ENCODE measurements at regions not wholly inside any gene's neighbourhood (a gene's known extent, or its start where the extent isn't known, plus 50 kb on each side); places are given as distances from the start of the nearest gene placed in this dataset.

GRCh38 chr6:40909811-40910210 lies 129.2 kb downstream of the UNC5CL start:
- H3K9me3 ChIP-seq (replicated peaks in 1 of 2; ENCODE audit: control insufficient read depth in 2 of 2, insufficient read depth in 1 of 2, low read depth in 1 of 2, low read length in 2 of 2) = no peaks in the 10 kb centered on the region
- H3K4ac ChIP-seq (ENCODE audit: low read length) = no peak overlapping the region
- H2AK5ac ChIP-seq (ENCODE audit: low read depth, low read length) = no peak overlapping the region
- no peak overlapping the region for H3K18ac ChIP-seq (ENCODE audit: low read length)
- no peaks in the 10 kb centered on the region for H3K4me1 ChIP-seq (ENCODE audit: control insufficient read depth in 2 of 2, insufficient read depth in 1 of 2, low read depth in 1 of 2, low read length in 2 of 2)
- H4K8ac ChIP-seq (ENCODE audit: low read depth, low read length) = no peak overlapping the region
- H3K27me3 ChIP-seq (ENCODE audit: control insufficient read depth in 3 of 3, insufficient read depth in 3 of 3, low read depth in 1 of 3, low read length in 3 of 3) = peaks cover 0 to 2% (median 0%) of the 10 kb centered on the region in 3 experiments
- H2BK5ac ChIP-seq (ENCODE audit: low read length) = no peak overlapping the region
- no peak overlapping the region for H2AFZ ChIP-seq (ENCODE audit: low read length)
- H2BK120ac ChIP-seq (ENCODE audit: low read depth, low read length) = no peak overlapping the region
- WGBS, 2 donors (ENCODE audit: extremely low coverage in 2 of 2, insufficient read length in 2 of 2, insufficient replicate concordance in 1 of 2) = no CpG with 5 or more reads among the region's 1 CpG
- H4K91ac ChIP-seq (ENCODE audit: low read depth, low read length, poor library complexity) = no peak overlapping the region
- H2BK15ac ChIP-seq (ENCODE audit: low read length) = no peak overlapping the region
- no peak overlapping the region for H2BK12ac ChIP-seq (ENCODE audit: low read length)
- no peak overlapping the region for H3K4me3 ChIP-seq (ENCODE audit: low read length in 2 of 2)
- no peak overlapping the region for H3K27ac ChIP-seq (replicated peaks; ENCODE audit: low read length)
- no peak overlapping the region for H3K4me2 ChIP-seq (ENCODE audit: insufficient read depth, low read length, poor library complexity, severe bottlenecking)
- H3K36me3 ChIP-seq (replicated peaks in 1 of 2; ENCODE audit: control insufficient read depth in 2 of 2, insufficient read depth in 2 of 2, low read length in 2 of 2) = no peaks in the 10 kb centered on the region
- no peak overlapping the region for H3K9ac ChIP-seq (ENCODE audit: low read depth, low read length, poor library complexity)
- no peak for DNase-seq (ENCODE audit: low spot score)
- H3K23ac ChIP-seq (ENCODE audit: low read depth, low read length, poor library complexity) = no peak overlapping the region
- H3K14ac ChIP-seq (ENCODE audit: low read length) = no peak overlapping the region
- no peaks in the 10 kb centered on the region for H3K79me1 ChIP-seq (ENCODE audit: low read depth, low read length)

GRCh38 chr6:40907198-40907701 lies 131.8 kb downstream of the UNC5CL start:
- no peaks in the 10 kb centered on the region for H3K79me1 ChIP-seq (ENCODE audit: low read depth, low read length)
- H3K4me3 ChIP-seq (ENCODE audit: low read length in 2 of 2) = no peak overlapping the region
- WGBS, 2 donors (ENCODE audit: extremely low coverage in 2 of 2, insufficient read length in 2 of 2, insufficient replicate concordance in 1 of 2) = no CpG with 5 or more reads among the region's 4 CpGs
- H2AK5ac ChIP-seq (ENCODE audit: low read depth, low read length) = no peak overlapping the region
- H3K36me3 ChIP-seq (replicated peaks in 1 of 2; ENCODE audit: control insufficient read depth in 2 of 2, insufficient read depth in 2 of 2, low read length in 2 of 2) = no peaks in the 10 kb centered on the region
- no peak overlapping the region for H2AFZ ChIP-seq (ENCODE audit: low read length)
- no peak overlapping the region for H3K23ac ChIP-seq (ENCODE audit: low read depth, low read length, poor library complexity)
- H3K4ac ChIP-seq (ENCODE audit: low read length) = no peak overlapping the region
- no peak overlapping the region for H4K91ac ChIP-seq (ENCODE audit: low read depth, low read length, poor library complexity)
- H3K4me1 ChIP-seq (ENCODE audit: control insufficient read depth in 2 of 2, insufficient read depth in 1 of 2, low read depth in 1 of 2, low read length in 2 of 2) = no peaks in the 10 kb centered on the region
- no peak overlapping the region for H2BK5ac ChIP-seq (ENCODE audit: low read length)
- H4K8ac ChIP-seq (ENCODE audit: low read depth, low read length) = no peak overlapping the region
- no peak for DNase-seq (ENCODE audit: low spot score)
- no peak overlapping the region for H3K14ac ChIP-seq (ENCODE audit: low read length)
- H2BK15ac ChIP-seq (ENCODE audit: low read length) = no peak overlapping the region
- no peaks in the 10 kb centered on the region for H3K9me3 ChIP-seq (replicated peaks in 1 of 2; ENCODE audit: control insufficient read depth in 2 of 2, insufficient read depth in 1 of 2, low read depth in 1 of 2, low read length in 2 of 2)
- H3K9ac ChIP-seq (ENCODE audit: low read depth, low read length, poor library complexity) = no peak overlapping the region
- no peak overlapping the region for H3K4me2 ChIP-seq (ENCODE audit: insufficient read depth, low read length, poor library complexity, severe bottlenecking)
- H3K27ac ChIP-seq (replicated peaks; ENCODE audit: low read length) = no peak overlapping the region
- no peak overlapping the region for H3K18ac ChIP-seq (ENCODE audit: low read length)
- no peak overlapping the region for H2BK12ac ChIP-seq (ENCODE audit: low read length)
- no peak overlapping the region for H2BK120ac ChIP-seq (ENCODE audit: low read depth, low read length)
- peaks cover 0 to 2% (median 0%) of the 10 kb centered on the region in 3 experiments for H3K27me3 ChIP-seq (ENCODE audit: control insufficient read depth in 3 of 3, insufficient read depth in 3 of 3, low read depth in 1 of 3, low read length in 3 of 3)

GRCh38 chr6:40906759-40907158 lies 132.3 kb downstream of the UNC5CL start:
- Histone ChIP-seq H3K4me3 (ENCODE audit: low read length in 2 of 2) (no peak overlapping the region), H3K4me1 (ENCODE audit: control insufficient read depth in 2 of 2, insufficient read depth in 1 of 2, low read depth in 1 of 2, low read length in 2 of 2) (no peaks in the 10 kb centered on the region), H3K4me2 (ENCODE audit: insufficient read depth, low read length, poor library complexity, severe bottlenecking) (no peak overlapping the region), H3K4ac (ENCODE audit: low read length) (no peak overlapping the region), H3K27ac (replicated peaks; ENCODE audit: low read length) (no peak overlapping the region), H2AK5ac (ENCODE audit: low read depth, low read length) (no peak overlapping the region), H3K18ac (ENCODE audit: low read length) (no peak overlapping the region), H3K36me3 (replicated peaks in 1 of 2; ENCODE audit: control insufficient read depth in 2 of 2, insufficient read depth in 2 of 2, low read length in 2 of 2) (no peaks in the 10 kb centered on the region), H2BK5ac (ENCODE audit: low read length) (no peak overlapping the region), H2BK12ac (ENCODE audit: low read length) (no peak overlapping the region), H3K27me3 (ENCODE audit: control insufficient read depth in 3 of 3, insufficient read depth in 3 of 3, low read depth in 1 of 3, low read length in 3 of 3) (peaks cover 0 to 2% (median 0%) of the 10 kb centered on the region in 3 experiments), H2BK15ac (ENCODE audit: low read length) (no peak overlapping the region), H4K8ac (ENCODE audit: low read depth, low read length) (no peak overlapping the region), H3K9me3 (replicated peaks in 1 of 2; ENCODE audit: control insufficient read depth in 2 of 2, insufficient read depth in 1 of 2, low read depth in 1 of 2, low read length in 2 of 2) (no peaks in the 10 kb centered on the region), H2AFZ (ENCODE audit: low read length) (no peak overlapping the region), H3K79me1 (ENCODE audit: low read depth, low read length) (no peaks in the 10 kb centered on the region), H2BK120ac (ENCODE audit: low read depth, low read length) (no peak overlapping the region), H3K9ac (ENCODE audit: low read depth, low read length, poor library complexity) (no peak overlapping the region), H3K23ac (ENCODE audit: low read depth, low read length, poor library complexity) (no peak overlapping the region), H3K14ac (ENCODE audit: low read length) (no peak overlapping the region), H4K91ac (ENCODE audit: low read depth, low read length, poor library complexity) (no peak overlapping the region)
- WGBS, 2 donors (ENCODE audit: extremely low coverage in 2 of 2, insufficient read length in 2 of 2, insufficient replicate concordance in 1 of 2) = no CpG with 5 or more reads among the region's 3 CpGs
- no peak for DNase-seq (ENCODE audit: low spot score)

GRCh38 chr6:40904583-40905194 lies 134.3 kb downstream of the UNC5CL start:
- Histone ChIP-seq H3K9me3 (replicated peaks in 1 of 2; ENCODE audit: control insufficient read depth in 2 of 2, insufficient read depth in 1 of 2, low read depth in 1 of 2, low read length in 2 of 2) (no peaks in the 10 kb centered on the region), H3K18ac (ENCODE audit: low read length) (no peak overlapping the region), H2BK5ac (ENCODE audit: low read length) (no peak overlapping the region), H2AK5ac (ENCODE audit: low read depth, low read length) (no peak overlapping the region), H3K4me1 (ENCODE audit: control insufficient read depth in 2 of 2, insufficient read depth in 1 of 2, low read depth in 1 of 2, low read length in 2 of 2) (no peaks in the 10 kb centered on the region), H3K27ac (replicated peaks; ENCODE audit: low read length) (no peak overlapping the region), H2BK15ac (ENCODE audit: low read length) (no peak overlapping the region), H2BK120ac (ENCODE audit: low read depth, low read length) (no peak overlapping the region), H3K79me1 (ENCODE audit: low read depth, low read length) (no peaks in the 10 kb centered on the region), H3K4ac (ENCODE audit: low read length) (no peak overlapping the region), H3K36me3 (replicated peaks in 1 of 2; ENCODE audit: control insufficient read depth in 2 of 2, insufficient read depth in 2 of 2, low read length in 2 of 2) (no peaks in the 10 kb centered on the region), H3K4me2 (ENCODE audit: insufficient read depth, low read length, poor library complexity, severe bottlenecking) (no peak overlapping the region), H2AFZ (ENCODE audit: low read length) (no peak overlapping the region), H2BK12ac (ENCODE audit: low read length) (no peak overlapping the region), H3K14ac (ENCODE audit: low read length) (no peak overlapping the region), H3K9ac (ENCODE audit: low read depth, low read length, poor library complexity) (no peak overlapping the region), H3K27me3 (ENCODE audit: control insufficient read depth in 3 of 3, insufficient read depth in 3 of 3, low read depth in 1 of 3, low read length in 3 of 3) (peaks cover 0 to 2% (median 0%) of the 10 kb centered on the region in 3 experiments), H4K91ac (ENCODE audit: low read depth, low read length, poor library complexity) (no peak overlapping the region), H4K8ac (ENCODE audit: low read depth, low read length) (no peak overlapping the region), H3K23ac (ENCODE audit: low read depth, low read length, poor library complexity) (no peak overlapping the region), H3K4me3 (ENCODE audit: low read length in 2 of 2) (no peak overlapping the region)
- no CpG with 5 or more reads among the region's 2 CpGs for WGBS, 2 donors (ENCODE audit: extremely low coverage in 2 of 2, insufficient read length in 2 of 2, insufficient replicate concordance in 1 of 2)
- DNase-seq (ENCODE audit: low spot score) = no peak
